ENCODE measurements at regions not wholly inside any gene's neighbourhood (a gene's known extent, or its start where the extent isn't known, plus 50 kb on each side); places are given as distances from the start of the nearest gene placed in this dataset.

DNA sequence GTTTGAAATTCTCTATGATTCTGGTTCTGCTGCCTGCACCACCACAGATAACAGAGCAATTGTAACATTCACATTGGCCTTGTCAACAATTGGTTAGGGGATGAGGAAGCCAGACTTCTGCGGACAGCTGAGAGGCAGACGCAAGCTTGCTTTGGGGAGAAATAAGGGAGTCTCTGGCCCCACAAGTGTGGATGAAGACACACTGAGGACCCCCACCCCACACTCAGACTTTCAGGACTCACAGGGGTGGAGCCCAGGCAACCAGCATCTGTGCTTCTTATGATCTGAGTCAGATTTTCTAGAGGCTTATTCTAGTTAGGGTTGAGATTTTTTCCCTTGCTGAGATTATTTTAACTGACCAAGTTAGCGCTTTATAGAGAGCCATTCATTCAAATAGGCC is 140.3 kb upstream of the IRX2 start:
- ATAC-seq, result no peak
- Mint-ChIP-seq H3K27me3 (ENCODE audit: low read depth) (no peaks in the 10 kb centered on the region), H3K9me3 (no peaks in the 10 kb centered on the region), H3K4me1 (peaks cover 3% of the 10 kb centered on the region; the same call in 1 of the 2 replicates), H3K36me3 (no peaks in the 10 kb centered on the region), H3K27ac (no peak overlapping the region), H3K4me3 (no peak overlapping the region)
- POLR2A ChIA-PET, result no interaction called here
- TF ChIP-seq TCF7 (CRISPR knock-in tag; IDR thresholded peaks at IDR 0.05; ENCODE audit: low read depth) (no peak), ZNF138 (CRISPR knock-in tag; conservative IDR thresholded peaks at IDR 0.05) (no peak), NR1H2 (CRISPR knock-in tag; IDR thresholded peaks at IDR 0.05) (no peak), FOXP1 (CRISPR knock-in tag; IDR thresholded peaks at IDR 0.05; ENCODE audit: borderline replicate concordance) (no peak), GTF2I (CRISPR knock-in tag; conservative IDR thresholded peaks at IDR 0.05) (no peak), TEAD1 (CRISPR knock-in tag; IDR thresholded peaks at IDR 0.05) (no peak), HMGA2 (CRISPR knock-in tag; IDR thresholded peaks at IDR 0.05) (no peak), ZNF671 (CRISPR knock-in tag; IDR thresholded peaks at IDR 0.05) (no peak)
- TF ChIP-seq, protein P1, sequence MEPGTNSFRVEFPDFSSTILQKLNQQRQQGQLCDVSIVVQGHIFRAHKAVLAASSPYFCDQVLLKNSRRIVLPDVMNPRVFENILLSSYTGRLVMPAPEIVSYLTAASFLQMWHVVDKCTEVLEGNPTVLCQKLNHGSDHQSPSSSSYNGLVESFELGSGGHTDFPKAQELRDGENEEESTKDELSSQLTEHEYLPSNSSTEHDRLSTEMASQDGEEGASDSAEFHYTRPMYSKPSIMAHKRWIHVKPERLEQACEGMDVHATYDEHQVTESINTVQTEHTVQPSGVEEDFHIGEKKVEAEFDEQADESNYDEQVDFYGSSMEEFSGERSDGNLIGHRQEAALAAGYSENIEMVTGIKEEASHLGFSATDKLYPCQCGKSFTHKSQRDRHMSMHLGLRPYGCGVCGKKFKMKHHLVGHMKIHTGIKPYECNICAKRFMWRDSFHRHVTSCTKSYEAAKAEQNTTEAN (CRISPR knock-in tag; IDR thresholded peaks at IDR 0.05), result no peak
- CTCF ChIA-PET, result no interaction called here
- DNase-seq (ENCODE audit: low spot score), result no peak

DNA sequence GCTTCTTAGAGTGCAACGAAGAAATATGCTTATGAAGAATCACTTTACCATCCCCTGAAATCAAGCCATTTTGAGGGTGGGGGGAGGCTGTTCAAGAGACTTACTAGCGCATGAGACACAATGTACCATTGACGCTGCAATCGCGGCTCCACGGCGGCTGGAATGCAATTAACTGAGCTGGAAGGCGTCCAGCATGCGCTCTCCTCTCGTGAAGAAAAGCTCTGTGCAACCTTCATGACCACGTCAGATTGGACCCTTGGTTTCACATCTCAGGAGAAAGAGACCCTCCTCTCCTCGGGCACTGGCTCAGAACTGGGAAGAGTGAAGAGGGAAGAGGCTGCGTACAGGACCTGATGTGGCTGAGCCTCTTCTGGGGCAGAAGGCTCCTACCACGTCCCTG is 138.5 kb upstream of the IRX2 start:
- ChIA-PET POLR2A (no interaction called here), CTCF (no interaction called here)
- Mint-ChIP-seq H3K27me3 (ENCODE audit: low read depth) (no peaks in the 10 kb centered on the region), H3K36me3 (no peaks in the 10 kb centered on the region), H3K9me3 (no peaks in the 10 kb centered on the region), H3K4me1 (peaks cover 15% of the 10 kb centered on the region; the same call in 1 of the 2 replicates), H3K4me3 (no peak overlapping the region), H3K27ac (no peak overlapping the region)
- ATAC-seq (no peak), DNase-seq (ENCODE audit: low spot score) (no peak)
- TF ChIP-seq, protein P2, sequence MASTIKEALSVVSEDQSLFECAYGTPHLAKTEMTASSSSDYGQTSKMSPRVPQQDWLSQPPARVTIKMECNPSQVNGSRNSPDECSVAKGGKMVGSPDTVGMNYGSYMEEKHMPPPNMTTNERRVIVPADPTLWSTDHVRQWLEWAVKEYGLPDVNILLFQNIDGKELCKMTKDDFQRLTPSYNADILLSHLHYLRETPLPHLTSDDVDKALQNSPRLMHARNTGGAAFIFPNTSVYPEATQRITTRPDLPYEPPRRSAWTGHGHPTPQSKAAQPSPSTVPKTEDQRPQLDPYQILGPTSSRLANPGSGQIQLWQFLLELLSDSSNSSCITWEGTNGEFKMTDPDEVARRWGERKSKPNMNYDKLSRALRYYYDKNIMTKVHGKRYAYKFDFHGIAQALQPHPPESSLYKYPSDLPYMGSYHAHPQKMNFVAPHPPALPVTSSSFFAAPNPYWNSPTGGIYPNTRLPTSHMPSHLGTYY (CRISPR knock-in tag; IDR thresholded peaks at IDR 0.05), result no peak
- no peak for TF ChIP-seq CREM (CRISPR knock-in tag; IDR thresholded peaks at IDR 0.05)
- TF ChIP-seq FOXJ3 (CRISPR knock-in tag; IDR thresholded peaks at IDR 0.05; ENCODE audit: borderline replicate concordance), result no peak
- no peak for TF ChIP-seq NFE2L1 (CRISPR knock-in tag; IDR thresholded peaks at IDR 0.05)
- TF ChIP-seq GTF2I (CRISPR knock-in tag; conservative IDR thresholded peaks at IDR 0.05), result no peak
- TF ChIP-seq, protein P3, sequence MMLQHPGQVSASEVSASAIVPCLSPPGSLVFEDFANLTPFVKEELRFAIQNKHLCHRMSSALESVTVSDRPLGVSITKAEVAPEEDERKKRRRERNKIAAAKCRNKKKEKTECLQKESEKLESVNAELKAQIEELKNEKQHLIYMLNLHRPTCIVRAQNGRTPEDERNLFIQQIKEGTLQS (CRISPR knock-in tag; conservative IDR thresholded peaks at IDR 0.05), result no peak
- TF ChIP-seq, protein P4, sequence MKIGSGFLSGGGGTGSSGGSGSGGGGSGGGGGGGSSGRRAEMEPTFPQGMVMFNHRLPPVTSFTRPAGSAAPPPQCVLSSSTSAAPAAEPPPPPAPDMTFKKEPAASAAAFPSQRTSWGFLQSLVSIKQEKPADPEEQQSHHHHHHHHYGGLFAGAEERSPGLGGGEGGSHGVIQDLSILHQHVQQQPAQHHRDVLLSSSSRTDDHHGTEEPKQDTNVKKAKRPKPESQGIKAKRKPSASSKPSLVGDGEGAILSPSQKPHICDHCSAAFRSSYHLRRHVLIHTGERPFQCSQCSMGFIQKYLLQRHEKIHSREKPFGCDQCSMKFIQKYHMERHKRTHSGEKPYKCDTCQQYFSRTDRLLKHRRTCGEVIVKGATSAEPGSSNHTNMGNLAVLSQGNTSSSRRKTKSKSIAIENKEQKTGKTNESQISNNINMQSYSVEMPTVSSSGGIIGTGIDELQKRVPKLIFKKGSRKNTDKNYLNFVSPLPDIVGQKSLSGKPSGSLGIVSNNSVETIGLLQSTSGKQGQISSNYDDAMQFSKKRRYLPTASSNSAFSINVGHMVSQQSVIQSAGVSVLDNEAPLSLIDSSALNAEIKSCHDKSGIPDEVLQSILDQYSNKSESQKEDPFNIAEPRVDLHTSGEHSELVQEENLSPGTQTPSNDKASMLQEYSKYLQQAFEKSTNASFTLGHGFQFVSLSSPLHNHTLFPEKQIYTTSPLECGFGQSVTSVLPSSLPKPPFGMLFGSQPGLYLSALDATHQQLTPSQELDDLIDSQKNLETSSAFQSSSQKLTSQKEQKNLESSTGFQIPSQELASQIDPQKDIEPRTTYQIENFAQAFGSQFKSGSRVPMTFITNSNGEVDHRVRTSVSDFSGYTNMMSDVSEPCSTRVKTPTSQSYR (CRISPR knock-in tag; IDR thresholded peaks at IDR 0.05), result no peak
- no peak for TF ChIP-seq GABPB1 (CRISPR knock-in tag; IDR thresholded peaks at IDR 0.05)
- TF ChIP-seq, protein P5, sequence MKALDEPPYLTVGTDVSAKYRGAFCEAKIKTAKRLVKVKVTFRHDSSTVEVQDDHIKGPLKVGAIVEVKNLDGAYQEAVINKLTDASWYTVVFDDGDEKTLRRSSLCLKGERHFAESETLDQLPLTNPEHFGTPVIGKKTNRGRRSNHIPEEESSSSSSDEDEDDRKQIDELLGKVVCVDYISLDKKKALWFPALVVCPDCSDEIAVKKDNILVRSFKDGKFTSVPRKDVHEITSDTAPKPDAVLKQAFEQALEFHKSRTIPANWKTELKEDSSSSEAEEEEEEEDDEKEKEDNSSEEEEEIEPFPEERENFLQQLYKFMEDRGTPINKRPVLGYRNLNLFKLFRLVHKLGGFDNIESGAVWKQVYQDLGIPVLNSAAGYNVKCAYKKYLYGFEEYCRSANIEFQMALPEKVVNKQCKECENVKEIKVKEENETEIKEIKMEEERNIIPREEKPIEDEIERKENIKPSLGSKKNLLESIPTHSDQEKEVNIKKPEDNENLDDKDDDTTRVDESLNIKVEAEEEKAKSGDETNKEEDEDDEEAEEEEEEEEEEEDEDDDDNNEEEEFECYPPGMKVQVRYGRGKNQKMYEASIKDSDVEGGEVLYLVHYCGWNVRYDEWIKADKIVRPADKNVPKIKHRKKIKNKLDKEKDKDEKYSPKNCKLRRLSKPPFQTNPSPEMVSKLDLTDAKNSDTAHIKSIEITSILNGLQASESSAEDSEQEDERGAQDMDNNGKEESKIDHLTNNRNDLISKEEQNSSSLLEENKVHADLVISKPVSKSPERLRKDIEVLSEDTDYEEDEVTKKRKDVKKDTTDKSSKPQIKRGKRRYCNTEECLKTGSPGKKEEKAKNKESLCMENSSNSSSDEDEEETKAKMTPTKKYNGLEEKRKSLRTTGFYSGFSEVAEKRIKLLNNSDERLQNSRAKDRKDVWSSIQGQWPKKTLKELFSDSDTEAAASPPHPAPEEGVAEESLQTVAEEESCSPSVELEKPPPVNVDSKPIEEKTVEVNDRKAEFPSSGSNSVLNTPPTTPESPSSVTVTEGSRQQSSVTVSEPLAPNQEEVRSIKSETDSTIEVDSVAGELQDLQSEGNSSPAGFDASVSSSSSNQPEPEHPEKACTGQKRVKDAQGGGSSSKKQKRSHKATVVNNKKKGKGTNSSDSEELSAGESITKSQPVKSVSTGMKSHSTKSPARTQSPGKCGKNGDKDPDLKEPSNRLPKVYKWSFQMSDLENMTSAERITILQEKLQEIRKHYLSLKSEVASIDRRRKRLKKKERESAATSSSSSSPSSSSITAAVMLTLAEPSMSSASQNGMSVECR (CRISPR knock-in tag; IDR thresholded peaks at IDR 0.05; ENCODE audit: borderline replicate concordance), result no peak
- no peak for TF ChIP-seq ELF4 (CRISPR knock-in tag; IDR thresholded peaks at IDR 0.05; ENCODE audit: low read depth)

Measured in WTC11 (cell line).